ENCODE measurements at regions not wholly inside any gene's neighbourhood (a gene's known extent, or its start where the extent isn't known, plus 50 kb on each side); places are given as distances from the start of the nearest gene placed in this dataset.
"Not testable (repeated sequence)": the region's sequence is repeated elsewhere in the genome, so short reads cannot be mapped to it uniquely, and the experiment has no call there.

- DNase-seq = no peak
- no peaks in the 10 kb centered on the region for H3K9me3 ChIP-seq
- H3K27me3 ChIP-seq = no peaks in the 10 kb centered on the region
- no peak overlapping the region for H3K4me3 ChIP-seq
- no peaks in the 10 kb centered on the region for H3K36me3 ChIP-seq
Observed at GRCh38 chr3:5576277-5577011, 388.9 kb downstream of the EDEM1 start.

- no peaks in the 10 kb centered on the region for H3K9me3 ChIP-seq
- no peak overlapping the region for H3K4me3 ChIP-seq
- H3K36me3 ChIP-seq = no peaks in the 10 kb centered on the region
Observed at GRCh38 chr3:5579139-5579602, 391.7 kb downstream of the EDEM1 start.

GRCh38 chr3:5579946-5580345 lies 392.4 kb downstream of the EDEM1 start:
- Histone ChIP-seq H3K9me3 (no peaks in the 10 kb centered on the region), H3K36me3 (no peaks in the 10 kb centered on the region), H3K4me3 (no peak overlapping the region), H3K27me3 (no peaks in the 10 kb centered on the region)
- DNase-seq = no peak

More at GRCh38 chr3:5579139-5579602, 391.7 kb downstream of the EDEM1 start:
- DNase-seq = no peak
- H3K27me3 ChIP-seq = no peaks in the 10 kb centered on the region

- DNase-seq = no peak
- H3K4me3 ChIP-seq = no peak overlapping the region
- H3K9me3 ChIP-seq = no peaks in the 10 kb centered on the region
- H3K27me3 ChIP-seq = no peaks in the 10 kb centered on the region
- no peaks in the 10 kb centered on the region for H3K36me3 ChIP-seq
Observed at GRCh38 chr3:5580826-5581225, 393.3 kb downstream of the EDEM1 start.

- Histone ChIP-seq H3K4me3 (no peak overlapping the region), H3K9me3 (no peaks in the 10 kb centered on the region), H3K27me3 (no peaks in the 10 kb centered on the region), H3K36me3 (no peaks in the 10 kb centered on the region)
- no peak for DNase-seq
Observed at GRCh38 chr3:5581743-5582142, 394.2 kb downstream of the EDEM1 start.

GRCh38 chr3:5583920-5584319 lies 396.4 kb downstream of the EDEM1 start:
- Histone ChIP-seq H3K9me3 (no peaks in the 10 kb centered on the region), H3K4me3 (no peak overlapping the region), H3K36me3 (no peaks in the 10 kb centered on the region), H3K27me3 (no peaks in the 10 kb centered on the region)
- no peak for DNase-seq

- Histone ChIP-seq H3K9me3 (no peaks in the 10 kb centered on the region), H3K27me3 (no peaks in the 10 kb centered on the region), H3K4me3 (no peak overlapping the region), H3K36me3 (no peaks in the 10 kb centered on the region)
- no peak for DNase-seq
Observed at GRCh38 chr3:5585085-5585484, 397.6 kb downstream of the EDEM1 start.

- Histone ChIP-seq H3K27me3 (no peaks in the 10 kb centered on the region), H3K36me3 (no peaks in the 10 kb centered on the region), H3K4me3 (no peak overlapping the region), H3K9me3 (no peaks in the 10 kb centered on the region)
- DNase-seq = no peak
Observed at GRCh38 chr3:5606884-5607472, 419.5 kb downstream of the EDEM1 start.

- H3K4me3 ChIP-seq = no peak overlapping the region
- DNase-seq = no peak
- no peaks in the 10 kb centered on the region for H3K27me3 ChIP-seq
- no peaks in the 10 kb centered on the region for H3K36me3 ChIP-seq
- H3K9me3 ChIP-seq = no peaks in the 10 kb centered on the region
Observed at GRCh38 chr3:5607581-5607980, 420.1 kb downstream of the EDEM1 start.

GRCh38 chr3:5608971-5609370 lies 421.5 kb downstream of the EDEM1 start:
- H3K4me3 ChIP-seq, DNase-seq, H3K9me3 ChIP-seq, H3K36me3 ChIP-seq, H3K27me3 ChIP-seq: not testable (repeated sequence)

GRCh38 chr3:5613599-5613998 lies 426.1 kb downstream of the EDEM1 start:
- Histone ChIP-seq H3K27me3 (no peaks in the 10 kb centered on the region), H3K4me3 (no peak overlapping the region), H3K9me3 (no peaks in the 10 kb centered on the region), H3K36me3 (no peaks in the 10 kb centered on the region)
- no peak for DNase-seq

- no peak for DNase-seq
- no peaks in the 10 kb centered on the region for H3K9me3 ChIP-seq
- no peaks in the 10 kb centered on the region for H3K27me3 ChIP-seq
- H3K4me3 ChIP-seq = no peak overlapping the region
- H3K36me3 ChIP-seq = no peaks in the 10 kb centered on the region
Observed at GRCh38 chr3:5616873-5617272, 429.4 kb downstream of the EDEM1 start.

- no peaks in the 10 kb centered on the region for H3K27me3 ChIP-seq
- no peaks in the 10 kb centered on the region for H3K9me3 ChIP-seq
- no peak for DNase-seq
- H3K4me3 ChIP-seq = no peak overlapping the region
- H3K36me3 ChIP-seq = no peaks in the 10 kb centered on the region
Observed at GRCh38 chr3:5618170-5618569, 430.7 kb downstream of the EDEM1 start.

- no peak for DNase-seq
- no peaks in the 10 kb centered on the region for H3K9me3 ChIP-seq
- H3K36me3 ChIP-seq = no peaks in the 10 kb centered on the region
- no peaks in the 10 kb centered on the region for H3K27me3 ChIP-seq
- H3K4me3 ChIP-seq = no peak overlapping the region
Observed at GRCh38 chr3:5630406-5630805, 442.9 kb downstream of the EDEM1 start.

- no peaks in the 10 kb centered on the region for H3K27me3 ChIP-seq
- no peak overlapping the region for H3K4me3 ChIP-seq
- DNase-seq = no peak
- no peaks in the 10 kb centered on the region for H3K9me3 ChIP-seq
- no peaks in the 10 kb centered on the region for H3K36me3 ChIP-seq
Observed at GRCh38 chr3:5633960-5634359, 446.5 kb downstream of the EDEM1 start.

- H3K27me3 ChIP-seq = no peaks in the 10 kb centered on the region
- H3K36me3 ChIP-seq = no peaks in the 10 kb centered on the region
- no peaks in the 10 kb centered on the region for H3K9me3 ChIP-seq
- no peak for DNase-seq
- H3K4me3 ChIP-seq = no peak overlapping the region
Observed at GRCh38 chr3:5634411-5634810, 446.9 kb downstream of the EDEM1 start.

- Histone ChIP-seq H3K36me3 (no peaks in the 10 kb centered on the region), H3K27me3 (no peaks in the 10 kb centered on the region), H3K9me3 (no peaks in the 10 kb centered on the region), H3K4me3 (no peak overlapping the region)
- DNase-seq = no peak
Observed at GRCh38 chr3:5635746-5636145, 448.2 kb downstream of the EDEM1 start.

- Histone ChIP-seq H3K9me3 (no peaks in the 10 kb centered on the region), H3K36me3 (no peaks in the 10 kb centered on the region), H3K4me3 (no peak overlapping the region), H3K27me3 (no peaks in the 10 kb centered on the region)
- DNase-seq = no peak
Observed at GRCh38 chr3:5638550-5638949, 451.0 kb downstream of the EDEM1 start.

Measured in MG63 (cell line).